ENCODE measurements at regions not wholly inside any gene's neighbourhood (a gene's known extent, or its start where the extent isn't known, plus 50 kb on each side); places are given as distances from the start of the nearest gene placed in this dataset.
"Not testable (repeated sequence)": the region's sequence is repeated elsewhere in the genome, so short reads cannot be mapped to it uniquely, and the experiment has no call there.

GRCh38 chr6:34646714-34647113 lies 49.9 kb downstream of the ILRUN start:
- DNase-seq: no peak

DNA sequence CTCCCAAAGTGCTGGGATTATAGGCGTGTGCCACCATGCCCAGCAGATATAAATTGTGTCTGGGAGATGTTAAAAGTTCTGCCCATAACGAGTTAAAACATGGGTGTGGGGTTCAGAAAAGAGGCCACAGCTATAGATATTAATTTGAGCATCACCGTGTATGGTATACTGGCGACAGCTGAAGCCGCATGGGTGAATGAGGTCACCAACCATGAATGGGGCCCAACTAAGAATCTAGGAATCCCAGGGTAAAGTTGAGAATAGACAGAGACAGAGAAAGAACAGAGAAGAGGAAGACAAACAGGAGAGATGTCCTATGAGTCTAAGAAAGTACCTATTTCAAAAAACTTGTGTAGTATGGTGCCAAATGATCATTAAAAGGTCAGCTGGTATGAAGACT lies 50.9 kb downstream of the ILRUN start:
- DNase-seq: no peak

GRCh38 chr6:34644716-34645115 lies 51.9 kb downstream of the ILRUN start:
- no peak for DNase-seq

- no peak for DNase-seq
Measured at GRCh38 chr6:34642427-34642826, 54.1 kb downstream of the ILRUN start.

GRCh38 chr6:34640074-34640849 lies 56.3 kb downstream of the ILRUN start:
- DNase-seq: not testable (repeated sequence)

DNA sequence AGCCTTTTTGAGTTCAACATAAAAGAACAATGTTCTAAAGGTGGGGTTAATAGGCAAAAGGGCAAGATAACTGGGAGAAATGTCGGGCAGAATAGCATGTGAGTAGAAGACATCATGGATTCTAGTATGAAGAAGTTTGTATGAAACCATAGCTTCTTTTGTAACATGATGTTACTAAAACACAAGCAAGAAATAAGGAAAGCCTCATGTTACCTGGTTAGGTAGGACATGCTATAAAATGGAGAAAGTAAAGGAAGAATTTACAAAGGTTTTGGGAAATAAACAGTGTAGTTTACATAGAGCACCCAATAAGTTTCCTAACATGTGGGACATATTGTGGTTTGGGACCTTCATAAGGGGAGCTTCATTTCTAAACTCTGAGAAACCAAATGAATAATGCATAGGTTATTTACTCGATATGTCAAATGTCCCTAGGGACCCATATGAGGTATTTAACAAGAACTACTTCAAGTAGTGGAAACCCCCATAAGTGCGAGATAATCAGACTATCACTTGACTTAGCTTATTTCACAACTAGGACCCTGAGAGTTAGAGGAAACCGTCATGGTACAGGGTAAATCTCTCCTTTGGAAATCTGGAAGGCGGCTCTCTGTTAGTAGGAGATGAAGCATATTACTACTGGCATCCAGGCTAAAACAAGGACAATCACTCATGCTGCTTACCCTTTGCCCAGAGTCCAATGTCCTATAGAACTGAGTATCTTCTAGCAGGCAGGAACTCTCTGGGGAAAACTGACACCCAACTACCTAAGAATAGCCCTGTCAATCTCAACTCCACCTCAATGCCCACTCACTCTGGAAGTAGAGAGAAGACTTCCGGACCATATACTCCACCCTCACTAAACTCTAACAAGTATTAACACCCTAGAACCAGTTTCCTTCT lies 57.5 kb downstream of the ILRUN start:
- DNase-seq: no peak

DNA sequence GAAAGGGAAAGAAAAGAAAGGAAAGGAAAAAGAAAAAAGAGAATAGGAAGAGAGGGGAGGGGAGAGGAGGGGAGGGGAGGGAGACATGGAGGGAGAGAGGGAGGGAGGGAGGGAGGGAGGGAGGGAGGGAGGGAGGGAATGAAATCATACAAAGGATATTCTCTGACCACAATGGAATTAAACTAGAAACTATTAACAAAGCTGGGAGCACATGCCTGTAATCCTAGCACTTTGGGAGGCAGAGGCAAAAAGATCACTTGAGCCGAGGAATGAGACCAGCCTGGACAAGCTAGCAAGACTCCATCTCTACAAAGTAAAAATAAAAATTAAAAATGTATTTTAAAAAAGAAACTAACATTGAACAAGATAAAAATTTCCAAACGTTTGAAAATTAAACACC lies 62.8 kb downstream of the ILRUN start:
- no peak for DNase-seq

GRCh38 chr6:34633256-34633655 lies 63.3 kb downstream of the ILRUN start:
- no peak for DNase-seq

- no peak for DNase-seq
Measured at GRCh38 chr6:34630040-34630439, 66.5 kb downstream of the ILRUN start.

- no peak for DNase-seq
Measured at GRCh38 chr6:34627296-34627695, 69.3 kb downstream of the ILRUN start.

DNA sequence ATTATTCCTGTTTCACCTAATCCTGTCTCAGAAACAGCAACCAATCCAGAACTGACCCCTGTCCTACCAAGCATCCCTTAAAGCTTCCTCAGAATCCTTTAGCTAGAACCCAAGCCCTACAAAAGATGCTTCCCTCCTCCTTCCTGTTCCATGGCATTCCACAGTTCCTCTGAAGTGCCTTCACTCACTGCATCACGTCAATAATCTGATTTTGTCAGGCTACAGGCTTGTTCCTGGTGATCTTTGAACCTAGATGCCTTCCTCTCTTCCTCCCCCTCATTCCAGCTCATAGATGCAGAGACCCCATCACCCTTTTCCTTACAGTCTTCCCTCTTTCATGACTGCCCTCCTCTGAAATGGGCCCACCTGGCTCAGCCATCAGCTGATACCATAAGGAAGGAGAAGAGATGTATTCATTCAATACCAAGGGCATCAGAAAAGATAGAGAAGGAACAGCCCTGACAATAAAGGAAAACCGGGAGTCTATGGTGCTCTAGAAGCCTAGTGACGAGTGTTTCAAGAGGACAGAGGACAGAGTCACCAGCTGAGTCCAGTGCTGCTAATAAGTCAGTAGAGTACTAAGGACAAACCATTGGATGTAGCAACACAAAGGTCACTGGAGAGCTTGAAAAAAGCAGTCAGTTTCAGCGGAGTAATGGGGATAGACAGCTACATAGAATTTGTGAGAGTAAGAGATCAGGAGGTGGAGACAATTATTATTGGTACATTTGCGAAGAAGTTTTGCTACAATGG lies 62.5 kb upstream of the SPDEF start:
- DNase-seq: no peak

DNA sequence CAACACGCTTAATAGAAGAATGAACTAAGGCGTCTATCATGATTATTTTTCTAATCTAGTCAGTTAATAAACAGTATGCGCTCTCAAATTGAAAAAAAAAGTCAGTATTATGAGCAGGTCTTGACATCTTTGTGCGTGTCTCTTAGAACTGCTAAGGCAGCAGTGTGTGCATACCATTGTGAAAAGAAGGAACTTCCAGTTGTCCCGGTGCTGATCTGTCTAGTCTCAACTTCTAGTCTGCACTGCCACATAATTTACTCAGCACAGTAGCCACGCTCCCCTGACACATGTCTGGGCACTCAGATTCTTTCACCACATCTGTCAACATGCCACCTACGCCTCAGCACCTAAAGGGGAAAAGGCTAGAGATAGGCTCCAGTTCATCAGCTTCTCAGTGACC lies 61.1 kb upstream of the SPDEF start:
- DNase-seq: no peak

- DNase-seq: peak; percentile 14
Measured at GRCh38 chr6:34616227-34616585, 60.1 kb upstream of the SPDEF start.

DNA sequence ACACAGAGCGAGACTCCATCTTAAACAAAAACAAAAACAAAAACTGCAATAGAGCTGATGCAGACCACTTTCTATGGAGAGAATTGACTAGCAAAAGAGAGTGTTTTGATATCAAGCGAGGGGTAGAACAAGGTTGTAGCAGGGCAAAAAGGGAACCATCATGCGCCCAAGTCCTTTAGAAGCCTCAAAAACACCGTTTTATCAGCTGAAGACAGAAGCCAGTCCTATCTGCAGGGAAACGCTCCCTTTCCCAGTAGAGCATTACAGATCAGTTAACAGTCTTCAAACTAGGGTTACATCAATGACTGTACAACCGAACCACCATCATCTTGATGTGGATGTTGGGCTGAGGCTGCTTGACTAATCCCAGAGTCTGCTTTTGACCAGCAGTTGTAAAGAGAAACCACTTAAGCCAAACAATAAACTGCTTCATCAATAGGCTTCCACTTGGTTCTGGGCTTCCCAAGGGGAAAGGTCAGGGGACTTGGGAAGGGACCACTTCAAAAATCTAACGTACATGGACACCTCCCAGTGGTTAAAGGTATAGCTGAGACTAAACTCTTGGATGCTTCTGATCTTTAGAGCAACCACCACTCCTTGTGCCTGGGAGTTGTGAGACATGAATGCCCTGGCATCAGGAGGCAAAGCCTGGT lies 59.6 kb upstream of the SPDEF start:
- DNase-seq: no peak

- no peak for DNase-seq
Measured at GRCh38 chr6:34610819-34611477, 54.8 kb upstream of the SPDEF start.

DNA sequence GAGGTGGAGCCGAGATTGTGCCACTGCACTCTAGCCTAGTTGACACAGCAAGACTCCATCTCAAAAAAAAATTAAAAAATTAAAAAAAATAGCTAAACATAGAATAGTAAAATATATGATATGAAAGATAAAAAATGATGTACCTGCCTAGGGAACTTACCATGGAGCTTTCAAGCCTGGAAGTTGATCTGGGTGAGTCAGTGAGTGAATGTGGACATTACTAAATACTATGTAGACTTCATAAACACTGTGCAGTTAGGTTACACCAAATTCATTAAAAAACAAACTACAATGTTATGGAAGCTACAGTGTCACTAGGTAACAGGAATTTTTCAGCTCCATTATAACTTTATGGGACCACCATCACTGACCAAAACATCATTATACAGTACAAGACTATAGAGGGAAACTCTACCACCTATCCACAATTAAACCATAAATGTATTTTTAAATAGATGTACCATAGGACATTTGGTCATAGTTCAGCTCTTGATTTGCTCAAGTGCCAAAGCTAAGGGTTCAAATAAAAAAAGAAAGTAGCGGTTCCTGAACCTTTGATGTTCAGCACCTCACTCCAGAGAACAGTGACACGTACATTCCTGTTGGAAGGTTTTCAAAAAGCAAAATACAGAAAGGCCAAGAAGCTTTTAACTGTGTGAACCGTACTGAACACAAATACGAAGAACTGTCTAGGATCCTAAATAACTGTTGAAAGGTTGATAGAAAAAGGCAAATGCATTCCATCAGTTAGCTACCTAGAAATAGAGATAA lies 52.4 kb upstream of the SPDEF start:
- no peak for DNase-seq

- no peak for DNase-seq
Measured at GRCh38 chr6:34606477-34607265, 50.5 kb upstream of the SPDEF start.

Data from NCI-H524 treated with DMSO at 0.1 percent for 48 hours (cell line).